ENCODE measurements at regions not wholly inside any gene's neighbourhood (a gene's known extent, or its start where the extent isn't known, plus 50 kb on each side); places are given as distances from the start of the nearest gene placed in this dataset.

DNA sequence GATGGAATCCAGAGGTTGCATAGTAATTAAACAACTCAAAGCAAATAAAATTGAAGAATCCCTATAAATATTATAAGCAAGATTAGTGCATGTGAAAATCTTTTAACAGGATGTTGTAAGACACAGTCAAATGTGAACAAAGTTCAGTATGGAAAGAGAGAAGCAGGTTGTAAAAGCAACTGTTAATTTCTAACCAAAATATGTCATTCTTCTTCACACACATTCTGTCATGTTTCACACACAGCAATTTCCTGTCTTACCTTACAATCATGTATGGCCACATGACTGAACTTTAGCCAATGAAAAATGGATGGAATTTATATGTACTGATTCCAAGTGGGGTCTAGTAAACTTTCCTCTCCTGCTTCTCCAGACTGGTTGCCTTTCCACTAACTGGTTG is 527.7 kb upstream of the TMPRSS15 start:
- DNase-seq (no peak), ATAC-seq (no peak)
- intact Hi-C loops (cut with DNase I; ENCODE audit: low total_unique reads): no loop called here
- Histone ChIP-seq H3K36me3 (no peaks in the 10 kb centered on the region), H3K27me3 (no peaks in the 10 kb centered on the region), H3K4me1 (no peaks in the 10 kb centered on the region), H3K4me3 (no peak overlapping the region), H3K27ac (no peak overlapping the region), H3K9me3 (no peaks in the 10 kb centered on the region)
- TF ChIP-seq, protein P1, sequence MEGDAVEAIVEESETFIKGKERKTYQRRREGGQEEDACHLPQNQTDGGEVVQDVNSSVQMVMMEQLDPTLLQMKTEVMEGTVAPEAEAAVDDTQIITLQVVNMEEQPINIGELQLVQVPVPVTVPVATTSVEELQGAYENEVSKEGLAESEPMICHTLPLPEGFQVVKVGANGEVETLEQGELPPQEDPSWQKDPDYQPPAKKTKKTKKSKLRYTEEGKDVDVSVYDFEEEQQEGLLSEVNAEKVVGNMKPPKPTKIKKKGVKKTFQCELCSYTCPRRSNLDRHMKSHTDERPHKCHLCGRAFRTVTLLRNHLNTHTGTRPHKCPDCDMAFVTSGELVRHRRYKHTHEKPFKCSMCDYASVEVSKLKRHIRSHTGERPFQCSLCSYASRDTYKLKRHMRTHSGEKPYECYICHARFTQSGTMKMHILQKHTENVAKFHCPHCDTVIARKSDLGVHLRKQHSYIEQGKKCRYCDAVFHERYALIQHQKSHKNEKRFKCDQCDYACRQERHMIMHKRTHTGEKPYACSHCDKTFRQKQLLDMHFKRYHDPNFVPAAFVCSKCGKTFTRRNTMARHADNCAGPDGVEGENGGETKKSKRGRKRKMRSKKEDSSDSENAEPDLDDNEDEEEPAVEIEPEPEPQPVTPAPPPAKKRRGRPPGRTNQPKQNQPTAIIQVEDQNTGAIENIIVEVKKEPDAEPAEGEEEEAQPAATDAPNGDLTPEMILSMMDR (IDR thresholded peaks at IDR 0.05 in 4 of 5, conservative IDR thresholded peaks at IDR 0.05 in 1 of 5): no peak
- no peak for TF ChIP-seq POLR2A (IDR thresholded peaks at IDR 0.05)
- in situ Hi-C loops (cut with MboI; ENCODE audit: low sequenced_read_pairs in 4 of 4): no loop called here

DNA sequence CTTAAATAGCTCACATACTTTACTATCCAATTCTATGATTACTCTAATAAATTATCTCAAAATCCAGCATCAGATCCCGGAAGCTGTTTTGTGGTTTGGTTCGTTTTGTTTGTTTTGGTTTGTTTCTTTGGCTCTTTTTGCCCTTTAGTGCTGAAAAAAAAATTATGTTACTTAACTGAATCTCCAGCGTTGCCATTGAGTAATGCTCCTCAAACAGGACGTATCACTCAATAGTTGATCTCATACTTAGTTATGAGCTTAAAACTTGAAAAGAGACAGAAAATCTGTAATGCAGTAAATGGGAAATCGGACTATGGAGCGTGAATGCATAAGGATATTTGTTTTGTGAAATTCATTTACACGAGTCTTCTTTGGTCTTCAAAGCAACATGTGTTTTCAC is 533.8 kb upstream of the TMPRSS15 start:
- ATAC-seq: no peak
- no peaks in the 10 kb centered on the region for H3K27me3 ChIP-seq
- intact Hi-C loops (cut with DNase I; ENCODE audit: low total_unique reads) (no loop called here), in situ Hi-C loops (cut with MboI; ENCODE audit: low sequenced_read_pairs in 4 of 4) (no loop called here)
- no peak for DNase-seq
- no peaks in the 10 kb centered on the region for H3K36me3 ChIP-seq
- no peaks in the 10 kb centered on the region for H3K4me1 ChIP-seq
- TF ChIP-seq, protein P1 (IDR thresholded peaks at IDR 0.05 in 4 of 5, conservative IDR thresholded peaks at IDR 0.05 in 1 of 5): no peak
- TF ChIP-seq POLR2A (IDR thresholded peaks at IDR 0.05): no peak
- H3K9me3 ChIP-seq: no peaks in the 10 kb centered on the region
- no peak overlapping the region for H3K27ac ChIP-seq
- H3K4me3 ChIP-seq: no peak overlapping the region

DNA sequence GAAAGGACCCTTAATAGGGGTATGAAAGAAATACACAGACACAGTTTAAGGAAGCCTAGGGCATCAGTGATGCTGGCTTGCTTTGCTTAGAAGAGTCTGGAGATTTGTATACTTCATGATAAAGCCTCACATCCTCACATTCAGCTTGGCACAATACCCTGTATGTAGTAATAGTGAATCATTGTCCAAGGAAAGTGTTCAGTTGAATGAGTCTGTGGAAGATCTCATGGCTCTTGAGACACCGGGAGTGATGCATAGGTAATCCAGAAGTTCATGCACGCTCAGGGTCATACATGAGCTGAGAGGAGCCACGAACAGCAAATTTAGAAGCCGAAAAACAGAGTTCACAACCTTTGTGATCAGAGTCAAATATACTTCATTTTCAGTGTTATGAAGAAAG is 537.2 kb upstream of the TMPRSS15 start:
- H3K9me3 ChIP-seq: no peaks in the 10 kb centered on the region
- H3K4me3 ChIP-seq: no peak overlapping the region
- no peak for TF ChIP-seq POLR2A (IDR thresholded peaks at IDR 0.05)
- TF ChIP-seq, protein P1 (IDR thresholded peaks at IDR 0.05 in 4 of 5, conservative IDR thresholded peaks at IDR 0.05 in 1 of 5): no peak
- in situ Hi-C loops (cut with MboI; ENCODE audit: low sequenced_read_pairs in 4 of 4): no loop called here
- H3K36me3 ChIP-seq: no peaks in the 10 kb centered on the region
- H3K4me1 ChIP-seq: no peaks in the 10 kb centered on the region
- no peaks in the 10 kb centered on the region for H3K27me3 ChIP-seq
- H3K27ac ChIP-seq: no peak overlapping the region
- ATAC-seq (no peak), DNase-seq (no peak)
- intact Hi-C loops (cut with DNase I; ENCODE audit: low total_unique reads): no loop called here

DNA sequence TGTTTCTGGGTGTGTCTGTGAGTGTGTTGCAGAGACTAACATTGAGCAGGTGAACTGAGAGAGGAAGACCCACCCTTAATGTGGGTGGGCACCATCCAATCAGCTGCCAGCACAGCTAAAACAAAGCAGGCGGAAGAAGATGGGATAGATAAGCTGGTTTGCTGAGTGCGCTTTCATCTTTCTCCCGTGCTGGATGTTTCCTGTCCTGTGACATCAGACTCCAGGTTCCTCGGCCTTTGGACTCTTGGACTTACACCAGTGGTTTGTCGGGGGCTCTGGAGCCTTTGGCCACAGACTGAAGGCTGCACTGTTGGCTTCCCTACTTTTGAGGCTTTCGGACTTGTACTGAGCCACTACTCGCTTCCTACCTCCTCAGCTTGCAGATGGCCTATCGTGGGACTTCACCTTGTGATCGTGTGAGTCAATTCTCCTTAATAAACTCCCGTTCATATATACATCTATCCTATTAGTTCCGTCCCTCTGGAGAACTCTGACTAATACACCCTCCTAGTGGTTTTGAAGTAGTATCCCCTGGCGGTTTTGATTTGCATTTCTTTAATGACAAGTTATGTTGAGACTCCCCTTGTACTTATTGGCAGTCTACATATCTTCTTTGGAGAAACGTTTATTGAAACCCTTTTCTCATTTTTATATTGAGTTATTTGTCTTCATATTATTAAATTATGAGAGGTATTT is 546.6 kb upstream of the TMPRSS15 start:
- in situ Hi-C loops (cut with MboI; ENCODE audit: low sequenced_read_pairs in 4 of 4): no loop called here
- ATAC-seq: no peak
- intact Hi-C loops (cut with DNase I; ENCODE audit: low total_unique reads): no loop called here
- Histone ChIP-seq H3K4me1 (no peaks in the 10 kb centered on the region), H3K36me3 (no peaks in the 10 kb centered on the region), H3K4me3 (no peak overlapping the region), H3K27ac (no peak overlapping the region), H3K9me3 (no peaks in the 10 kb centered on the region), H3K27me3 (no peaks in the 10 kb centered on the region)
- TF ChIP-seq, protein P1 (IDR thresholded peaks at IDR 0.05 in 4 of 5, conservative IDR thresholded peaks at IDR 0.05 in 1 of 5): no peak
- no peak for DNase-seq

Measured in gastrocnemius medialis (tissue), 4 donors.